GM18873 (cell line): ENCODE measurements at regions not wholly inside any gene's neighbourhood (a gene's known extent, or its start where the extent isn't known, plus 50 kb on each side); places are given as distances from the start of the nearest gene placed in this dataset.

Experiments
- ATAC-seq: cut with Tn5 transposase; IDR thresholded peaks from one replicate; pipeline ENCODE4 v1.9.1; 2021; ENCODE audit warnings: mild to moderate bottlenecking, moderate library complexity, moderate number of reproducible peaks; ENCODE audit not compliant: unreplicated experiment, low FRiP score

GRCh38 chr2:21468624-21469023 is 344.9 kb downstream of the TDRD15 start:
- ATAC-seq: no peak

GRCh38 chr2:21469158-21469557 is 345.4 kb downstream of the TDRD15 start:
- no peak for ATAC-seq

DNA sequence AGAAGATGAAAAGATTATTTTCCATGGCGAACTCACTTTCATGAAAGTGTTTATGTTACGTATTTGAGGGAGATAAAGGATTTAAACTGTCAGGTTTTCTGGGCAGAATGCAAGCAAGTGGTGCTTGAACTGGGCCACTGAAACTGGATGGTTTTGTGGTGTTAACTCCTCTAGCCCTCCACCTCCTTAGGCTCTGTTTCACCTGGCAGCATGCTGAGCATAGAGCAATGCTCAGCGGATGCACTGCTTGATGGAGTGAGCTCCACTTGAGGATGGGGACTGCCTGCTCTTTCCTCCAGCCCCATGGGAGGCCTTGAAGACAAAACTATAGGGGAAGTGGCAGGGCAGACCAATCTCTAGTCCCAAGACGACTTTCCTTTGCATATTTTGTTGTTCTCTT is 345.8 kb downstream of the TDRD15 start:
- no peak for ATAC-seq

- ATAC-seq: no peak
Observed at GRCh38 chr2:21480162-21480561, 356.4 kb downstream of the TDRD15 start.

DNA sequence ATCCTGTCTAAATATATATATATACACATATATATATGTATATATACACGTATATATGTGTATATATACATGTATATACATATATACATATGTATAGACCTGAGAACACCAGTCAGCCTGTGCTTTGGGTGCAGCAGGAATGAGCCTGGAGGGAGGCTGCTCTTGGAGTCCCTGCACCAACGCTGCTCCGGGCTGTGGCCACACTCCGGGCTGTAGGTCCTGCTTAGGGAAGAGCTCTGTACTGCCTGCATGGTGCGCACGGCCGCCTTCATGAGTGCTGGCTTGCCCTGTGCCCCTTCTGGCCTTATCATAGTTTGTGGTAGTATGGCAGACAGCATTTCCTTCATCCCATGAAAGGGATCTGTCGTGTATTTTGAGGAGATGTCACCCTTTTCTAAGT is 360.9 kb downstream of the TDRD15 start:
- ATAC-seq: no peak

DNA sequence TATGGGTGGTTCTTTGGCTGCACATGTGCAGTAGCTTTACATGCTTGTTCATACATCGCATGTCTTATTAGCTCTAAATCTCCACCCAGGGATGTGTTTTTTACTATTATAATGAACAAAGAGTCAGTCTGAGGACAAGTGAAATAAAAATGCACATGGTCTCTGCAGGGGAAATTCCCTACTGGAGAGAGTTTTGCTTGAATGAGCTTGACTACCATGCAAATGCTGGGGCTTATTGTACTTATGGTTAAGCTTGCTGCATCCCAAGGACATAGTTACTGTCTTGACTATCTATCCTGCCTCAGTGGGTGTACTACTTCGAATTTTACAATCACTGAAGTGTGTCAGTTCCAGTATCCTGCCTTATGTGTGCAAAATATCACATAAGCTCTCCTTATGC is 362.7 kb downstream of the TDRD15 start:
- ATAC-seq: no peak

GRCh38 chr2:21489080-21489479 is 365.3 kb downstream of the TDRD15 start:
- no peak for ATAC-seq

GRCh38 chr2:21498016-21498415 is 374.2 kb downstream of the TDRD15 start:
- no peak for ATAC-seq

DNA sequence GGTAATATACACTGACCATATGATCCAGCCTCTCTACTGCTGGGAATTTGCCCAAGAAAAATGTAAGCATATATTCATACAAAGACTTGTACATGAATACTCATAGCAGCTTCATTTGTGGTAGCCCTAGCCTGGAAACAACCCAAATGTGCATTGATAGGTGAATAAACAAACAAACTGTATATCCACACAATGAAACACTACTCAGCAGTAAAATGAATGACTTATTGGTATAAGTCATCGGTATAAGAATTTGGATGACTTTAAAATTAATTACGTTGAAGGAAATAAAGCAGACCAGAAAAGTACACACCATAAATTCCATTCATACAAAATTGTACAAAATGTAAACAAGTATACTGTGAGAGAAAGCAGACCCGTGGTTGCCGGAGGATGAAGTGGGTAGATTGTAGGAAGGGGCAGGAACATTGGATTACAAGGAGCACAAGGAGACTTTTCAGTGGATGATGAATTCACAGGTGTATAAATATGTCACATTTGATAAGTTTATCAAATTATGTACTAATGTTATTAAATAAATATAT is 376.7 kb downstream of the TDRD15 start:
- no peak for ATAC-seq

- ATAC-seq: no peak
Observed at GRCh38 chr2:21501376-21502027, 377.7 kb downstream of the TDRD15 start.

DNA sequence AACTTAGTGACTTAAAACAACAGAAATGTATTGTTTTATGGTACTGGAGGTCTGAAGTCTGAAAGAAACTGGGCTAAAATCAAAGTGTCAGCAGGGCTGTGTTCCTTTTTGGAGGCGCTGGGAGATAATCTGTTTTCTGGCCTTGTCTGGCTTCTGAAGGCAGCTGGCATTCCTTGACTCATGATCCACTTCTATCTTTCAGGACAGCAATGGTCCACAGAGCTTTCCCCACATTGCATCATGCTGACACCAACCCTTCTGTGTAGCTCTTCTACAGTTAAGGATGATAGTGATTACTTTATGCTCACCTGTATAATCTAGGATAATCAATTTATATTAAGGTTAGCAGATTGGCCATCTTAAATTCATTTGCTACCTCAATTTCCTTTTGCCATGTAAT is 392.1 kb downstream of the TDRD15 start:
- no peak for ATAC-seq

- no peak for ATAC-seq
Observed at GRCh38 chr2:21519412-21519811, 395.6 kb downstream of the TDRD15 start.

DNA sequence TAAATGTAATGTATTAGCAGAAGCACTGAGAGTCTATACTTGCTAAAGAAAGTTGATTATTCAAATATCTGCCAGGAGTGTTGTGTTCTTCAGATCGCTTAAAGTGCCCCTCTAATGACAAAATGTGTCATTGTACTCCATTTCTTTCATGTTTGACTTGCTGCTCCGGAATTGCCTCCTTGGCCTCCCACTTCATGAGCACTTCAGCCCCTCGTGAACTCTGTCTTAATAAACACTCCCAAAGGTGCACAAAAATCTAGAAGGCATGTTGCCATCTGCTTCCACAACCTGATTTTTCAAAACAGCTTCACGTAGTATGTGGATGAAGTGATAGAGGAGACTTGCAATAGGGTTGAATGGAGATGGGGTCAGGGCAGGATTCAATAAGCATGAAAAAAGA is 396.1 kb downstream of the TDRD15 start:
- ATAC-seq: no peak

DNA sequence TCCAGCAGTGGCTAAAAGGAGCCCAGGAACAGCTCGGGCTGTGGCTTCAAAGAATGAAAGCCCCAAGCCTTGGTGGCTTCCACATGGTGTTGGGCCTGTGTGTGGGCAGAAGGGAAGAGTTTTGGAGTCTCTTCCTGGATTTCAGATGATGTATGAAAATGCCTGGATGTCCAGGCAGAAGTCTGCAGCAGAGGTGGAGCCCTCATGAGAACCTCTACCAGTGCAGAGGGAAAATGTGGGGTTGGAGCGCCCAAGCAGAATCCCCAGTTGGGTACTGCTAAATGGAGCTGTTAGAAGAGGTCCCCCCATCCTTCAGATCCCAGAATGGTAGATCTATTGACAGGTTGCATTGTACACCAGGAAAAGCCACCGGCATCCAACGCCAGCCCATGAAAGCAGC is 412.1 kb downstream of the TDRD15 start:
- no peak for ATAC-seq

DNA sequence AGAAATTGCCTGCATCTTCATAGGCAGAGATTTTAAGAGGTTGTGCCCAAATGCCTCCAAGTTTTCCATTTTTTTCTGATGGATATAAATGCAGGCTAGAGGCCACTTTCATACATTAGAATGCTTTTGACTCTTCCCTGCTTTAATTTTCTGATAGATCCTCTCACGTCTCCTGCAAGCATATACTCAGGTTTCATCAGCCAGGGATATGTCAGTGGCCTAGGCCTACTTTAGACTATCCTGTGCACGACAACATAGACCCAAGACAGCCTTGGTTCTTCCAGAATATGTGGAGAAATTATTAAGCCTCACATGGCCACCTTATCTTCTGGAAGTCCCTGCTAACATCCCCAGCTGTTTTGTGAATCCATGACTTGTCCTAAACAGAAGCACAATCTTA is 415.9 kb downstream of the TDRD15 start:
- no peak for ATAC-seq

- no peak for ATAC-seq
Observed at GRCh38 chr2:21543630-21544029, 419.9 kb downstream of the TDRD15 start.

- no peak for ATAC-seq
Observed at GRCh38 chr2:21544392-21544791, 420.6 kb downstream of the TDRD15 start.

GRCh38 chr2:21552981-21553380 is 429.2 kb downstream of the TDRD15 start:
- ATAC-seq: no peak

DNA sequence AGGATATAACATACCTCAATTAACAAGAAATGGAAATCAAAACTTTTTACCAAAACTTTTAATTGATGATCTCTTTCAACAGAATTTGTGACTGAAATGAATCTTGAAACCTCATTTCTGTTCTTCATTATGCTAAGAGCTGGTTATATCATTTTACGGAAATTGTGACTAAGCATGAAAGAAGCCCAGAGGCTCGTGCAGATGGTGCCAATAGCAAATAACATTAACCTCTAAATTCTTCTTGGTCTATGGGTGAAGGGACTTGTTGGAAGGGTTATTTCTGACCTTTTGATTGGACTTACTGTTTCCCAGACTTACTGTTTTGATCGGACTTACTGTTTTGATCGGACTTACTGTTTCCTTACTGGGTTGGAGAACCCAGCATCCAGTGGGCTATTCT is 435.6 kb downstream of the TDRD15 start:
- ATAC-seq: no peak

GRCh38 chr2:21561965-21562364 is 438.2 kb downstream of the TDRD15 start:
- ATAC-seq: no peak

GRCh38 chr2:21567395-21567794 is 443.6 kb downstream of the TDRD15 start:
- no peak for ATAC-seq

DNA sequence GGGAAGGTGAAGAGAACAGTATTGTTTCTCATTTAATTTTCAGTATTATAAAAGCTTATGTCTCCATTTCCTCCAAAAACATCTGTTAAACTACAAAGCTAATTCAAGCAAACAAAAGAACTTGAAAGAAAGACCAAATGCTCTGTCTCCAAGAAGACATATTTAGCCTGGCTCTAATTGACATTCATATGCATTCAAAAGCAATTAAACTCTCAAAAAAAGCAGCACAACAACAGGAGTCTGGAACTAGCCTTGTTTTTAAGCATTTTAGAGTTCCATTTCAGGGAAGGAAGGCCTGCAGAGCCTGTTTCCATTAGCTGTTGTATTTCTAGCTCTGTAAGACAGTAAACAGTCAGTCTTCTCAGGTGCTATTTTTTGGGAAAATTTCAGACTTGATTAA is 447.9 kb downstream of the TDRD15 start:
- no peak for ATAC-seq

DNA sequence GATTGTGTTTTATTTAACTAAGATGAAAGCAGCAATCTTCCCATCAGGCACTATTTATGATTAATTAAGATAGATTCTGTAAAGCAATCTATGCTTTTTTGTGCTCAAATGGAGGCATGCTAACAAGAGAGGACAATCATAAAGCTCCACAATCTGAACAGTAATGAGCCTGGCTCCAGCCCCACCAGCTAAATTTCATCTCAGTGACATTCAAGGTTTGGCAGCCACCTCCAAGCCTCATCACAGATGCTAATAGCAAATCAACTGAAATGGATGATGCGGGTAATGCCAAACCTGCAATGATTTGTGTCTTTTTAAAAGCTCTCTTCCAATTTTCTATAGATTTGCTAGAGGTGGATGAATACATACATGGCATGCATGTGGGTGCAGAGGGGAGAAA is 456.6 kb downstream of the TDRD15 start:
- no peak for ATAC-seq
